ENCODE measurements at regions not wholly inside any gene's neighbourhood (a gene's known extent, or its start where the extent isn't known, plus 50 kb on each side); places are given as distances from the start of the nearest gene placed in this dataset.
A peak's percentile ranks its signal among the peaks of the same experiment; 100 is the strongest.

DNA sequence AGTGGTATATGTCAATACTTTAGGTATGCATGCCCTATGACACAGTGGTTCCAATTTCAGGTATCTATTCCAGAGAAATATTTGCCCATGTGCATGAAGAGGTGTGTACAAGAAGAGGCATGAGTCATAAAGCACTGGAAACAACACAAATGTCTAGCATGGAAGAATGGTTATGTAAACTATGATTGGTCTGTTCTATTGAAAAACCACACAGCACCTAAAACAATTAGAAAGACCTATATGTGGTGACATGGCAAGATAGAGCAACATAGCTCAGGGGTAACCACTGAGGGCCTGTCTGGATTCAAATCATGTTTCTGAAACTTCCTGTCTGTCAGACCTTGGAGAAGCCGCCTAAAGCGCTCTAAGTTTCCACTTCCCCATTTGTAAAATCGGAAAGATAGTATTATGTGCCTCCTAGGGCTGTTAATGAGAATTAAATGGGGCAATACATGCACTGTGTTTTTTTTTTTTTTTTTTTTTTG is 63.4 kb upstream of the GPCPD1 start:
- Histone ChIP-seq H3K4me1 (ENCODE audit: control insufficient read depth in 2 of 2, insufficient read depth in 2 of 2, low read length in 2 of 2) (no peaks in the 10 kb centered on the region), H3K9me3 (ENCODE audit: control insufficient read depth in 2 of 3, low read length in 3 of 3) (no peaks in the 10 kb centered on the region), H3K36me3 (ENCODE audit: control insufficient read depth in 2 of 3, insufficient read depth in 3 of 3, low read length in 3 of 3) (no peaks in the 10 kb centered on the region), H3K4me3 (ENCODE audit: low read length) (no peak overlapping the region), H3K27ac (ENCODE audit: low read depth, low read length) (no peak overlapping the region), H3K27me3 (ENCODE audit: control insufficient read depth in 2 of 2, insufficient read depth in 2 of 2, low read length in 2 of 2) (no peaks in the 10 kb centered on the region)
- ChIA-PET CTCF (no interaction called here), POLR2A (no interaction called here)
- Mint-ChIP-seq H3K27me3 (no peaks in the 10 kb centered on the region), H3K36me3 (no peaks in the 10 kb centered on the region), H3K27ac (peak overlapping the region in 2 of 9 donors; percentile 1 to 42), H3K4me1 (peaks cover 0 to 9% (median 6%) of the 10 kb centered on the region in 7 donors), H3K4me3 (no peak overlapping the region), H3K9me3 (no peaks in the 10 kb centered on the region)
- DNase-seq (peak in 1 of 9 donors; percentile 5), ATAC-seq (peak; percentile 77)
- intact Hi-C loops (cut with micrococcal nuclease): loop anchor here in 1 of 2 donors (2.0 kb wide), 1 partner anchor 15 kb away; no protein-coding TSS in a partner anchor

DNA sequence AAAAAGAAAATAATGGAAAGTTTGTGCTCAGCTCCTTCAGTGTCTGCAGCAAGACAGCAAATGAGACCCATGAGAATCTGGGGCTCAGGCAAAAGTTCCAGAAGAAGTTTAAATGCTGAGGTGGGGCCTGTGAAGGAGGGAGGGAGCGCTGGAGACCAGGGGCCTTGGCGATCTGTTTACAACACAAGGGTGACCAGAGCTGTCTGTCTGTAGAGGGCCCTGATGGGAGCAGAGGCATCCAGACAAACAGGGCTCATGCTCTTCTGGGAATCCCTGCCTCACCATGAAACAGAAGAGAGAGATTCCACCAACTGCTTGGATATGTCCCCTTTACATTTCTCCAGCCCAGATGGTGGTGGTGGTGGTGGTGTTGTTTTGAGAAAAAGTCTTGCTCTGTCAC is 60.1 kb upstream of the GPCPD1 start:
- ATAC-seq (no peak), DNase-seq (no peak)
- ChIA-PET CTCF (no interaction called here), POLR2A (no interaction called here)
- Mint-ChIP-seq H3K4me3 (no peak overlapping the region), H3K4me1 (peaks cover 3 to 11% (median 6%) of the 10 kb centered on the region in 7 donors), H3K36me3 (no peaks in the 10 kb centered on the region), H3K9me3 (peaks cover 0 to 2% (median 0%) of the 10 kb centered on the region in 11 donors), H3K27ac (no peak overlapping the region), H3K27me3 (no peaks in the 10 kb centered on the region)
- intact Hi-C loops (cut with micrococcal nuclease): no loop called here
- Histone ChIP-seq H3K4me3 (ENCODE audit: low read length) (no peak overlapping the region), H3K4me1 (ENCODE audit: control insufficient read depth in 2 of 2, insufficient read depth in 2 of 2, low read length in 2 of 2) (no peaks in the 10 kb centered on the region), H3K9me3 (ENCODE audit: control insufficient read depth in 2 of 3, low read length in 3 of 3) (no peaks in the 10 kb centered on the region), H3K27me3 (ENCODE audit: control insufficient read depth in 2 of 2, insufficient read depth in 2 of 2, low read length in 2 of 2) (no peaks in the 10 kb centered on the region), H3K36me3 (ENCODE audit: control insufficient read depth in 2 of 3, insufficient read depth in 3 of 3, low read length in 3 of 3) (no peaks in the 10 kb centered on the region), H3K27ac (ENCODE audit: low read depth, low read length) (no peak overlapping the region)

- ATAC-seq (no peak), DNase-seq (no peak)
- Mint-ChIP-seq H3K9me3 (peaks cover 0 to 2% (median 0%) of the 10 kb centered on the region in 11 donors), H3K4me3 (no peak overlapping the region), H3K27me3 (no peaks in the 10 kb centered on the region), H3K36me3 (no peaks in the 10 kb centered on the region), H3K27ac (peak overlapping the region in 2 of 9 donors; percentile 16 to 54), H3K4me1 (peaks cover 4 to 11% (median 6%) of the 10 kb centered on the region in 7 donors)
- POLR2A ChIA-PET: no interaction called here
- Histone ChIP-seq H3K36me3 (ENCODE audit: control insufficient read depth in 2 of 3, insufficient read depth in 3 of 3, low read length in 3 of 3) (no peaks in the 10 kb centered on the region), H3K4me1 (ENCODE audit: control insufficient read depth in 2 of 2, insufficient read depth in 2 of 2, low read length in 2 of 2) (no peaks in the 10 kb centered on the region), H3K27ac (ENCODE audit: low read depth, low read length) (no peak overlapping the region), H3K27me3 (ENCODE audit: control insufficient read depth in 2 of 2, insufficient read depth in 2 of 2, low read length in 2 of 2) (no peaks in the 10 kb centered on the region), H3K4me3 (ENCODE audit: low read length) (no peak overlapping the region), H3K9me3 (ENCODE audit: control insufficient read depth in 2 of 3, low read length in 3 of 3) (no peaks in the 10 kb centered on the region)
- CTCF ChIA-PET: no interaction called here
- intact Hi-C loops (cut with micrococcal nuclease): no loop called here
Measured at GRCh38 chr20:5670036-5670536, 59.3 kb upstream of the GPCPD1 start.

GRCh38 chr20:5668529-5668868 is 57.7 kb upstream of the GPCPD1 start:
- no peak overlapping the region for H3K4me3 ChIP-seq (ENCODE audit: low read length)
- Mint-ChIP-seq H3K36me3 (no peaks in the 10 kb centered on the region), H3K4me3 (no peak overlapping the region), H3K27ac (peak overlapping the region in 2 of 9 donors; percentile 11 to 42), H3K4me1 (peaks cover 0 to 6% (median 2%) of the 10 kb centered on the region in 7 donors), H3K27me3 (no peaks in the 10 kb centered on the region), H3K9me3 (peaks cover 0 to 2% (median 0%) of the 10 kb centered on the region in 11 donors)
- no peaks in the 10 kb centered on the region for H3K4me1 ChIP-seq (ENCODE audit: control insufficient read depth in 2 of 2, insufficient read depth in 2 of 2, low read length in 2 of 2)
- ChIA-PET CTCF (interaction anchor here (0.6 kb wide), 1 partner anchor 23 kb away, joined by 4 read pairs; no protein-coding TSS in a partner anchor), POLR2A (interaction anchor here (1.2 kb wide), 1 partner anchor 30 kb away, joined by 3 read pairs; no protein-coding TSS in a partner anchor)
- DNase-seq (no peak), ATAC-seq (no peak)
- no peaks in the 10 kb centered on the region for H3K27me3 ChIP-seq (ENCODE audit: control insufficient read depth in 2 of 2, insufficient read depth in 2 of 2, low read length in 2 of 2)
- intact Hi-C loops (cut with micrococcal nuclease): no loop called here
- H3K9me3 ChIP-seq (ENCODE audit: control insufficient read depth in 2 of 3, low read length in 3 of 3): no peaks in the 10 kb centered on the region
- no peak overlapping the region for H3K27ac ChIP-seq (ENCODE audit: low read depth, low read length)
- no peaks in the 10 kb centered on the region for H3K36me3 ChIP-seq (ENCODE audit: control insufficient read depth in 2 of 3, insufficient read depth in 3 of 3, low read length in 3 of 3)

- Histone ChIP-seq H3K4me3 (ENCODE audit: low read length) (no peak overlapping the region), H3K36me3 (ENCODE audit: control insufficient read depth in 2 of 3, insufficient read depth in 3 of 3, low read length in 3 of 3) (no peaks in the 10 kb centered on the region), H3K27me3 (ENCODE audit: control insufficient read depth in 2 of 2, insufficient read depth in 2 of 2, low read length in 2 of 2) (no peaks in the 10 kb centered on the region), H3K9me3 (ENCODE audit: control insufficient read depth in 2 of 3, low read length in 3 of 3) (no peaks in the 10 kb centered on the region), H3K4me1 (ENCODE audit: control insufficient read depth in 2 of 2, insufficient read depth in 2 of 2, low read length in 2 of 2) (no peaks in the 10 kb centered on the region), H3K27ac (ENCODE audit: low read depth, low read length) (no peak overlapping the region)
- peaks cover 0 to 2% (median 0%) of the 10 kb centered on the region in 11 donors for H3K9me3 Mint-ChIP-seq
- H3K4me3 Mint-ChIP-seq: no peak overlapping the region
- ATAC-seq (no peak), DNase-seq (no peak)
- H3K36me3 Mint-ChIP-seq: no peaks in the 10 kb centered on the region
- H3K27me3 Mint-ChIP-seq: no peaks in the 10 kb centered on the region
- ChIA-PET CTCF (no interaction called here), POLR2A (interaction anchor here (0.7 to 1.2 kb wide), 2 partner anchors 30 to 37 kb away, joined by 3 to 4 read pairs; no protein-coding TSS in a partner anchor)
- intact Hi-C loops (cut with micrococcal nuclease): no loop called here
- H3K27ac Mint-ChIP-seq: no peak overlapping the region
- H3K4me1 Mint-ChIP-seq: peaks cover 0 to 6% (median 2%) of the 10 kb centered on the region in 7 donors
Measured at GRCh38 chr20:5667705-5668528, 57.1 kb upstream of the GPCPD1 start.

DNA sequence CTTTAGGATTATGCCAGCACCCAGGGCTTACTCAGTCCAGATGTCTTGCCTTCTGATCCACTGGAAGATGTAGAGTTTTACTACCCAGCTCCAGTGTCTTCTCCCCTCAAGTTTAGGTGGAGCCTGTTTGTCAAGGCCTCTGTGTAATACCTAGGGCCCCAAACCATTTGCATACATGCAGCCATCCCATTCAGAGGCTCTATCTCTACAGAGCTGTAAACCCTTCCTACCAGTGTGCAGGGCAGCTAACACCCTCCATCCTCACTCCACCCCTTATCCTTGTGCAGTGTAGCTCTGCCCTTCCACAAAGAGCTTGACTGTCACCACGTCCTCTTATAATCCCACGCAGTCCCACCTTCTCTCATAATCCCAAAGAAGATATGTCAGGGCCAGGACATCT is 54.6 kb upstream of the GPCPD1 start:
- H3K4me1 Mint-ChIP-seq: peaks cover 0 to 9% (median 4%) of the 10 kb centered on the region in 7 donors
- Histone ChIP-seq H3K36me3 (ENCODE audit: control insufficient read depth in 2 of 3, insufficient read depth in 3 of 3, low read length in 3 of 3) (no peaks in the 10 kb centered on the region), H3K4me1 (ENCODE audit: control insufficient read depth in 2 of 2, insufficient read depth in 2 of 2, low read length in 2 of 2) (no peaks in the 10 kb centered on the region), H3K27ac (ENCODE audit: low read depth, low read length) (no peak overlapping the region), H3K9me3 (ENCODE audit: control insufficient read depth in 2 of 3, low read length in 3 of 3) (no peaks in the 10 kb centered on the region), H3K27me3 (ENCODE audit: control insufficient read depth in 2 of 2, insufficient read depth in 2 of 2, low read length in 2 of 2) (no peaks in the 10 kb centered on the region), H3K4me3 (ENCODE audit: low read length) (no peak overlapping the region)
- no peaks in the 10 kb centered on the region for H3K27me3 Mint-ChIP-seq
- POLR2A ChIA-PET: no interaction called here
- intact Hi-C loops (cut with micrococcal nuclease): no loop called here
- no peak overlapping the region for H3K4me3 Mint-ChIP-seq
- ATAC-seq: no peak
- CTCF ChIA-PET: no interaction called here
- DNase-seq: no peak
- no peaks in the 10 kb centered on the region for H3K36me3 Mint-ChIP-seq
- peaks cover 0 to 2% (median 0%) of the 10 kb centered on the region in 11 donors for H3K9me3 Mint-ChIP-seq
- H3K27ac Mint-ChIP-seq: peak overlapping the region in 2 of 9 donors; percentile 39 to 73

Measured in naive thymus-derived CD4-positive, alpha-beta T cell (primary cell).